Testis (tissue), 2 donors: ENCODE measurements at regions not wholly inside any gene's neighbourhood (a gene's known extent, or its start where the extent isn't known, plus 50 kb on each side); places are given as distances from the start of the nearest gene placed in this dataset.

Experiments
- POLR2A ChIP-seq: fragments of 450-650 bp; IDR thresholded peaks from one replicate; pipeline ENCODE4 v1.6.1; 2017; ENCODE audit warnings: antibody characterized with exemption, mild to moderate bottlenecking, moderate library complexity
- TF ChIP-seq, protein P1 (sequence below), 3 experiments: fragments of 450-650 bp in 2 of 3; fragments of 200-600 bp in 1 of 3; sonication (generic) in 1 of 3; IDR thresholded peaks; one replicate each; pipeline ENCODE4 v1.5.1; 2016 to 2019; ENCODE audit warnings: antibody characterized with exemption in 3 of 3, mild to moderate bottlenecking in 2 of 3, moderate library complexity in 1 of 3

DNA sequence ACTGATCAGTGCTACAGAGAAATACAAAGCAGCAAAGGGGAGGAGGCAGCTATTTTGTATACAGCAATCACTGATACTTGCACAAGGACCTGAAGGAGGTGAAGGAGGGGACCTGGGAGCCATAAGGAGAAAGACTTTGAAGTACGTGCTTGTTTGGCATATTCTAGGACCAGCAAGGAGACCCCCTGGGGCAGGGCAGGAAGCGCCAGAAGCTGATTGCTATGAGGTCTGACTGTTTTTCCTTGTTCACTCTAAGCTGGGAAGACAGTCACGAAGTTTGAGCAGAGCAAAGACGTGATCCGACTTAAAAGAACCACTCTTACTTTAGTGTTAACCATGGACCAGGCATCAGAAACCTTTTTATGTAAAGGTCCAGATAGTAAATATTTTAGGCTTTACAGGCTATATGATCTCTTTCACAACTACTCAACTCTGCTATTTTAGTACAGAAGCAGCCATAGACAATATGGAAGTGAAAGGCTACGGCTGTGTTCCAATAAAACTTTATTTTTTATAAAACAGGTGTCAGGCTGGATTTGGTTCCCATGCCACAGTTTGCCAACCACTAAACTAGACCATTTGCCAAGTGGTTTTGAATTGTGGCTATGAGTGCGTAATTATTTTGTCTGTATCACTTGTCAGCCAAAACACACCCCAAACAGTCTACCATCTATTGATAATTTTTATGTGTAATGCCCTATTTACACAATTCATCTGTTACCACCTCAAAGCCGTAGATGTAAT, 217.9 kb downstream of the PRL start:
- TF ChIP-seq POLR2A = no peak
- TF ChIP-seq, protein P1, sequence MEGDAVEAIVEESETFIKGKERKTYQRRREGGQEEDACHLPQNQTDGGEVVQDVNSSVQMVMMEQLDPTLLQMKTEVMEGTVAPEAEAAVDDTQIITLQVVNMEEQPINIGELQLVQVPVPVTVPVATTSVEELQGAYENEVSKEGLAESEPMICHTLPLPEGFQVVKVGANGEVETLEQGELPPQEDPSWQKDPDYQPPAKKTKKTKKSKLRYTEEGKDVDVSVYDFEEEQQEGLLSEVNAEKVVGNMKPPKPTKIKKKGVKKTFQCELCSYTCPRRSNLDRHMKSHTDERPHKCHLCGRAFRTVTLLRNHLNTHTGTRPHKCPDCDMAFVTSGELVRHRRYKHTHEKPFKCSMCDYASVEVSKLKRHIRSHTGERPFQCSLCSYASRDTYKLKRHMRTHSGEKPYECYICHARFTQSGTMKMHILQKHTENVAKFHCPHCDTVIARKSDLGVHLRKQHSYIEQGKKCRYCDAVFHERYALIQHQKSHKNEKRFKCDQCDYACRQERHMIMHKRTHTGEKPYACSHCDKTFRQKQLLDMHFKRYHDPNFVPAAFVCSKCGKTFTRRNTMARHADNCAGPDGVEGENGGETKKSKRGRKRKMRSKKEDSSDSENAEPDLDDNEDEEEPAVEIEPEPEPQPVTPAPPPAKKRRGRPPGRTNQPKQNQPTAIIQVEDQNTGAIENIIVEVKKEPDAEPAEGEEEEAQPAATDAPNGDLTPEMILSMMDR (IDR thresholded peaks at IDR 0.05) = no peak
